HEK293T (cell line): ENCODE measurements at regions not wholly inside any gene's neighbourhood (a gene's known extent, or its start where the extent isn't known, plus 50 kb on each side); places are given as distances from the start of the nearest gene placed in this dataset.

Source experiments
- CTBP1 ChIP-seq: fragments of 450-650 bp; IDR thresholded peaks from 2 replicates; pipeline ENCODE4 v1.6.1; 2016; ENCODE audit warnings: borderline replicate concordance
- FOXK2 ChIP-seq: fragments of 450-650 bp; IDR thresholded peaks from 2 replicates; pipeline ENCODE4 v1.6.1; 2016; ENCODE audit warnings: mild to moderate bottlenecking
- FOXM1 ChIP-seq: fragments of 450-650 bp; IDR thresholded peaks from 2 replicates; pipeline ENCODE4 v1.6.1; 2017; ENCODE audit warnings: mild to moderate bottlenecking, borderline replicate concordance
- L3MBTL2 ChIP-seq: fragments of 450-650 bp; conservative IDR thresholded peaks from 2 replicates; pipeline ENCODE4 v1.6.1; 2016; ENCODE audit warnings: mild to moderate bottlenecking
- NFRKB ChIP-seq: fragments of 450-650 bp; IDR thresholded peaks from 2 replicates; pipeline ENCODE4 v1.6.1; 2016; ENCODE audit warnings: mild to moderate bottlenecking, moderate library complexity
- SP1 ChIP-seq: fragments of 450-650 bp; IDR thresholded peaks from 2 replicates; pipeline ENCODE4 v1.6.1; 2017
- TARDBP ChIP-seq: fragments of 450-650 bp; IDR thresholded peaks from 2 replicates; pipeline ENCODE4 v1.6.1; 2016
- ZNF384 ChIP-seq: fragments of 450-650 bp; IDR thresholded peaks from 2 replicates; pipeline ENCODE4 v1.6.1; 2016

- TF ChIP-seq CTBP1 = no peak
- TF ChIP-seq L3MBTL2 = no peak
- no peak for TF ChIP-seq FOXM1
- TF ChIP-seq ZNF384 = no peak
- no peak for TF ChIP-seq SP1
- no peak for TF ChIP-seq TARDBP
- no peak for TF ChIP-seq NFRKB
- TF ChIP-seq FOXK2 = no peak
Measured at GRCh38 chr12:94769047-94769420, 118.7 kb upstream of the TMCC3 start.
